Immature natural killer cell (primary cell): ENCODE measurements at regions not wholly inside any gene's neighbourhood (a gene's known extent, or its start where the extent isn't known, plus 50 kb on each side); places are given as distances from the start of the nearest gene placed in this dataset.
A peak's percentile ranks its signal among the peaks of the same experiment; 100 is the strongest.

Experiments used
- DNase-seq, 3 donors: peaks; one replicate each; pipeline ENCODE4 v3.0.0; 2022; ENCODE audit warnings: mixed read lengths in 1 of 3
- H3K27ac Mint-ChIP-seq, 6 donors: one replicate each; pipeline ENCODE4 v1.8.0; 2020; ENCODE audit warnings: mixed read lengths in 6 of 6, mild to moderate bottlenecking in 5 of 6, inconsistent platforms in 4 of 6, moderate library complexity in 3 of 6
- H3K27me3 Mint-ChIP-seq, 3 donors: one replicate each; pipeline ENCODE4 v1.8.0; 2020 to 2021; ENCODE audit warnings: low read depth in 3 of 3, mild to moderate bottlenecking in 3 of 3, mixed read lengths in 3 of 3, moderate library complexity in 3 of 3, inconsistent platforms in 1 of 3
- H3K36me3 Mint-ChIP-seq, 3 donors: one replicate each; pipeline ENCODE4 v1.8.0; 2020; ENCODE audit warnings: mixed read lengths in 3 of 3, inconsistent platforms in 2 of 3, mild to moderate bottlenecking in 2 of 3
- H3K4me1 Mint-ChIP-seq, 2 donors: one replicate each; pipeline ENCODE4 v1.8.0; 2020; ENCODE audit warnings: inconsistent platforms in 2 of 2, mild to moderate bottlenecking in 2 of 2, mixed read lengths in 2 of 2, moderate library complexity in 1 of 2
- H3K4me3 Mint-ChIP-seq, 5 donors: one replicate each; pipeline ENCODE4 v1.8.0; 2020; ENCODE audit warnings: mild to moderate bottlenecking in 5 of 5, mixed read lengths in 5 of 5, inconsistent platforms in 3 of 5, moderate library complexity in 3 of 5
- H3K9me3 Mint-ChIP-seq, 6 donors: one replicate each; pipeline ENCODE4 v1.8.0; 2020; ENCODE audit warnings: mild to moderate bottlenecking in 6 of 6, mixed read lengths in 6 of 6, inconsistent platforms in 4 of 6, moderate library complexity in 3 of 6

DNA sequence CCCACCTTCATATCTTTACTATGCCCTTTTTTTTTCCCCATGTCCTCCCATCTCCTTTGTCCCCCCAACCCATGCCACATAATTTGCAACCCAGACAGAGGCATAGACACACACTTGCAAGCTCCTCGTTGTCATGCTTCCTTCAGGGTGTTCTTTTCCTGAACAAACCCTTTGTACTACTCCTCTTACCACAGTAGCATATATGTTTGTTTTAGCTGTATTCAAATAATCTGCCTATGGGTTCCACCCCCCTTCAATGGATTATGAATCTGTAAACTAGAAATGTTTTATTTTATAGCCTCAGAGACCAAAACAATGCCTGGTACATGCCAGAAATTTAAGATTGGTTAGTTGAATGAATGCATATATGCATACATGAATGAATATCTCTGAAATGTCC is 307.1 kb upstream of the E2F7 start:
- Mint-ChIP-seq H3K4me1 (no peaks in the 10 kb centered on the region), H3K9me3 (peaks cover 0 to 8% (median 4%) of the 10 kb centered on the region in 6 donors), H3K4me3 (no peak overlapping the region), H3K36me3 (no peaks in the 10 kb centered on the region), H3K27me3 (no peaks in the 10 kb centered on the region), H3K27ac (no peak overlapping the region)
- no peak for DNase-seq

DNA sequence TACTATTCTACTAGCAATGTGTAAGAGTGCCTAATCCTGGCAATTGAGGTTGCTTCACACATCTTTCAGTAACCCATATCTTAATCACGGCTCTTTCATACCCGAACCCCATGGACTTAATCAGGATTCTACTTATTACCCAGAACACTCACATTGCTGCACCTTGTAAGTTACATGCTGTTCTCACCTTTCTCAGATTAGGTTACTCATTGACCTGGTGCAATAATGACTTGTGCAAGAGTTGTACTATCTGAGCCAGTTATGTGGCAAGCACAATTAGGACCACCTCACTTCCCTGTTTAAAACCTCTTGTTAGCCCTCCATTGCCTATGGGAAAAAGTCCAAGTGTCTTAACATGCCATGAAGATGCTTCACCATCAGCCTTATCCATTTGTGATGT is 306.7 kb upstream of the E2F7 start:
- Mint-ChIP-seq H3K36me3 (no peaks in the 10 kb centered on the region), H3K4me3 (no peak overlapping the region), H3K27ac (no peak overlapping the region), H3K9me3 (peaks cover 0 to 8% (median 4%) of the 10 kb centered on the region in 6 donors), H3K27me3 (no peaks in the 10 kb centered on the region), H3K4me1 (no peaks in the 10 kb centered on the region)
- DNase-seq, result no peak

DNA sequence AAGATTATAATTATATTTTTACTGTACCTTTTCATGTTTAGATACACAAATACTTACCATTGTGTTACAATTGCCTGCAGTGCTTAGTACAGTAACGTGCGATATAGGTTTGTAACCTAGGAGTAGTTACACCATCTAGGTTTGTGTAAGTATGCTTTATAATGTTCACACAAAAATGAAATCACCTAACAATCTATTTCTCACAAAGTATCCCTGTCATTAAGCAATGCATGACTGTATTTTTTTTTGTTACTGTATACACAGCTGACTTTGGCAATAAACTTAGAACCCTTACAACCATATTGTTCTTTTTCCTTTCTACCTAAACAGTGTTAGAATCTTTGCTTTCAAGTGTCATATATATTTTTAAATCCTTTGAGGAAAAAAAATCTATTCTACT is 303.0 kb upstream of the E2F7 start:
- H3K27ac Mint-ChIP-seq, result no peak overlapping the region
- H3K4me1 Mint-ChIP-seq, result no peaks in the 10 kb centered on the region
- no peak overlapping the region for H3K4me3 Mint-ChIP-seq
- H3K9me3 Mint-ChIP-seq, result peaks cover 0 to 6% (median 4%) of the 10 kb centered on the region in 6 donors
- no peaks in the 10 kb centered on the region for H3K36me3 Mint-ChIP-seq
- no peaks in the 10 kb centered on the region for H3K27me3 Mint-ChIP-seq
- DNase-seq, result no peak

DNA sequence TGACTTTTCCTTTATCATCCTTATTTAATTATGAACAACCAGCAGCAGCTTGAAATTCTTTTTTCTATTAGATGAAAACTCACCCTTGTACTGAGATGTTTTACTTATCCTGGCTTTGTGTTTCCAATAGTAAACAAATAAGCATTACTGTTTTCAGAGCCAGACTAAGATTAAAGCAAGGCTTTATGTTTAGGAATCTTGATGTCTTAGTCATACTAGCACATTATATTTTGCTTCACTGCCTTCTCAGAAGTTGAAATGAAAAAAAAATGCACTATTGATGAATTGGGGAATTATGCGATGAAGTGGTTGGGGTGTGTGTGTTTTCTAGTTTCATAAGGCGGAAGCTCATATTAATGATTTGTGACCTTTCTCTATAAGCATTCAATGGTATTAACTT is 301.2 kb upstream of the E2F7 start:
- Mint-ChIP-seq H3K27me3 (no peaks in the 10 kb centered on the region), H3K4me3 (no peak overlapping the region), H3K36me3 (no peaks in the 10 kb centered on the region), H3K27ac (no peak overlapping the region), H3K9me3 (peaks cover 0 to 6% (median 4%) of the 10 kb centered on the region in 6 donors), H3K4me1 (no peaks in the 10 kb centered on the region)
- no peak for DNase-seq

DNA sequence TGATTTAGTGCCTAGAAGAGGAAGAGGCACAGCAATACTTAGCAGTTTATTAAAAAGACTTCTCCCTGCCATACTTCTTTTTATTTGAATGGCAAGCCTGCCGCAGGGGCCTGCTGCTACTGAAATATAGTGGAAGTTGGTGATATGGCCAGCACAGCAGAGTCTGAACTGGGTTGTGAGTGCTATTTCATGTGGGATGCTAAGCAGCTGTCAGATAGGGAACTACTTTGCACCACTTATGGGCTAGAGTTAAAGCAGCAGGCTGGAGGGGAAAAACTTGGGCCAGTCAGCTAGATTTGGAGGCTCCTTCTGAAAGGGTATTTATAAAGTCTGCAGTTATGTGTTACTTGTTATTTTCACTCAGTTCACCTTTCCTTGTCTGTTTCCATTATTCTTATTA is 299.0 kb upstream of the E2F7 start:
- peaks cover 0 to 1% (median 0%) of the 10 kb centered on the region in 3 donors for H3K27me3 Mint-ChIP-seq
- H3K4me1 Mint-ChIP-seq, result no peaks in the 10 kb centered on the region
- no peaks in the 10 kb centered on the region for H3K36me3 Mint-ChIP-seq
- DNase-seq, result no peak
- H3K4me3 Mint-ChIP-seq, result no peak overlapping the region
- H3K9me3 Mint-ChIP-seq, result peaks cover 0 to 10% (median 3%) of the 10 kb centered on the region in 6 donors
- H3K27ac Mint-ChIP-seq, result no peak overlapping the region

DNA sequence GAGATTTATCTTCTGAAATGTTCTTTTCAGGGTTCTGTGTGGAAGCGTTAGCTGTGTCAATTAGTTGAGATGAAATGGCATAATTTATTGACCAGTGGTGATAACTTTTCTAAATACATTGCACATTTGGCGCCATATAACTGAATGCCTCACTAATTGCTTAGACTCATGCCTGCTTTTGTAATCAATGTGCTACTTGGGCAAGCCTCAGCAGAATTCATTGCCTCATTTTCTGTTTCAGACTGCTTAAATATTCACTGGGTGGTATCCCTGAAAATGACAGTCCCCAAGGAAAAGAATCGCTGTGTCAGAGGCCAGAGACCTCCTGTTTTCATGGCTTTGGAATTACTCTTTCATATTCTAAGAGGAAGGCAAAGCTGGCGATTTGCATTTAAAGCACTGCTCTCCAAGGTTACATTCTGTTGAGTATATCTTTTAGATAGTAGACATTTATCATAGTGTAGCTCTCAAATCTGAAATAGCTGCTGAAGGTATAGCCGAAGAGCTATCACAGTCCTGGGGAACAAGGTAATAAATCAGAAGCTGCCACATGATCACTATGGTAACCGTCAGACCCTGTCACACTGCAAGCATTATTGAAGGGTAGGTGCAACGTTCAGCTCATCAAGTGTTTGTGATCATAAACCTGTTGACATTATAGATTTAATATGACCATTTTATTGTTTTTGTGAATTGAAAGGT is 297.3 kb upstream of the E2F7 start:
- Mint-ChIP-seq H3K27me3 (peaks cover 0 to 4% (median 1%) of the 10 kb centered on the region in 3 donors), H3K4me1 (no peaks in the 10 kb centered on the region), H3K9me3 (peaks cover 0 to 10% (median 4%) of the 10 kb centered on the region in 6 donors), H3K4me3 (no peak overlapping the region), H3K27ac (no peak overlapping the region), H3K36me3 (no peaks in the 10 kb centered on the region)
- no peak for DNase-seq

DNA sequence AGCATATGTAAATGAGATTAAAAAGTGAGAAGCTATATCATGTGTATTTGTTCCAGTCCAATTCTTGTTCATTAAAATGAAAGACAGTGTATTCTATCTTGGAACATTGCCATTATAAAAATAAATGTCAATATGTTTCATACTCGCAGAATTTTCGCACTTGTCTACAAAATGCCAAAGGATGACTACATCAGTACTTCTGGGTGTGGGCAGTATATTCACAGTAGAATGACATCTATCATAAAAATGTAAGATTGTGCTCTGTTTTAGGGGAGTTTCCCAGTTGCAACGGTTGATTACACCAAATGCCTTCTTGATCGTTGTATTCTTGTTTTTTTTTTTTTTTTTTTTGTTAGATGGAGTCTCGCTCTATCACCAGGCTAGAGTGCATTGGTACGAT is 292.3 kb upstream of the E2F7 start:
- H3K27me3 Mint-ChIP-seq, result peaks cover 0 to 4% (median 1%) of the 10 kb centered on the region in 3 donors
- no peak overlapping the region for H3K4me3 Mint-ChIP-seq
- H3K9me3 Mint-ChIP-seq, result peaks cover 0 to 10% (median 4%) of the 10 kb centered on the region in 6 donors
- H3K4me1 Mint-ChIP-seq, result no peaks in the 10 kb centered on the region
- no peak for DNase-seq
- H3K27ac Mint-ChIP-seq, result no peak overlapping the region
- H3K36me3 Mint-ChIP-seq, result no peaks in the 10 kb centered on the region

DNA sequence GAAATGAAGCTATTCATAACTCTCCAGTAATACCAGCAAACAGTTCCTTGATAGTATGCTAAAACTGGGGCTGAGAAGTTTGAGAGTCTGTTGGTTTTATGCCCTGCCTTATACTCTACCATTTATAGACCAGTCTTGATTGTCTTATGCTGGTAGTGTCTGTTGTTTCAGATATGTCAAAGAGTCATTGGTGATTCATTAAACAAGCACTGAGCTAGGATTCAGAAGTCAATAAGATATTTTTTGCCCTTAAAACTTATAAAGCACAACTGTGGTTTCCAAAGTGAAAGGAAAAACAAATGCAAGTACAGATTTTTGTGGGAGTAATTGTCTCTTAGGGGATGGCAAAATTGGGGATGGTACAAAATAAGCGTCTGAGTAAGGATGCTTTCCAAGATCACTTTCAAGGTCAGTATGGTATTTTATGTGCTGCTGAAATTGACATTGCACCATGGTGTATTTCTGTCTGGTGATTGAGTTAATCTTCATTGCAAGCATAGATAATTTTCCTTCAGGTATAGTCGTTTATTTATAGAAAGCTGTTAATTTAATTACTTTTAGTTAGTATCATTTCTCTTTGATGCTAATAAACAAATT is 289.5 kb upstream of the E2F7 start:
- no peak for DNase-seq
- H3K27me3 Mint-ChIP-seq, result peaks cover 0 to 4% (median 0%) of the 10 kb centered on the region in 3 donors
- H3K27ac Mint-ChIP-seq, result no peak overlapping the region
- no peaks in the 10 kb centered on the region for H3K4me1 Mint-ChIP-seq
- no peak overlapping the region for H3K4me3 Mint-ChIP-seq
- no peaks in the 10 kb centered on the region for H3K36me3 Mint-ChIP-seq
- H3K9me3 Mint-ChIP-seq, result peaks cover 0 to 5% (median 0%) of the 10 kb centered on the region in 6 donors

DNA sequence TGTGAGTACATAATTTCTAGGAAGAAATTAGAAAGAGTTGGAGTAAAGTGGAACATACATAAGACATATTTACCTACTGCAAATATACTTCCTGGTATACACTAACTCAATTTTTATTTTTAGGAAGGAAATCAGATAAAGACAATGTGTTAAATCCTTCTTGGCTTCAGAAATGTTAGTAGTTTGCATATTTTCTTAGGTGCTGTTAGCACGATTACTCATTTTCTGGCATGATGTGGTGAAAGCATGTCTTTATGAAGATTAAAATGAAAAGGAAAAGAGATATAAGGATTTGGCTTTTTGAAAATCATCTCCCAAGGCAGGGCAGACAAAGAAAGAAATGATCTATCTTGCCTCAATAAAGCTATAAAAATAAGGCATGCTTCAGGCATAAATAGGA is 287.6 kb upstream of the E2F7 start:
- H3K27me3 Mint-ChIP-seq, result no peaks in the 10 kb centered on the region
- DNase-seq, result no peak
- H3K4me3 Mint-ChIP-seq, result no peak overlapping the region
- no peaks in the 10 kb centered on the region for H3K4me1 Mint-ChIP-seq
- no peak overlapping the region for H3K27ac Mint-ChIP-seq
- H3K9me3 Mint-ChIP-seq, result peaks cover 0 to 5% (median 0%) of the 10 kb centered on the region in 6 donors
- H3K36me3 Mint-ChIP-seq, result no peaks in the 10 kb centered on the region

DNA sequence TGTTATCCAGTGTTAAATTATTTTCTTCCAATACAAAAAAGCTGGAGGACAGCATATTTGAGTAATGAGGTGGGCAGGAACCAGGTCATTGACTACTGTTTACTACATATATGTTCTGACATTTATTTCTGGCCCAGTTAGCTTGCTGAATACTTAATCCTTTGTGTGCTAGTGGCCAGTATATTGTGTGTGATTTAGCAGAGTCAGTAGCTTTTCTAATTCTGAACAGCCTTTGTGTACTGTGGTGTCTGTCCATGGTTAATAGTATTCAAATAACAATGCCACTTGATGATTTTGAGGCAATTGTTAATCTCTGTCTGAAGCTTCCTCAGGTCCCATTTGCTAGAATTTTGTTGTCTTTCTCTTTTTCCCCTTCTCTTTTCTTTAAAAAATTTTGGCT is 286.5 kb upstream of the E2F7 start:
- Mint-ChIP-seq H3K9me3 (peaks cover 0 to 5% (median 0%) of the 10 kb centered on the region in 6 donors), H3K4me1 (no peaks in the 10 kb centered on the region), H3K27ac (no peak overlapping the region), H3K36me3 (no peaks in the 10 kb centered on the region), H3K27me3 (no peaks in the 10 kb centered on the region), H3K4me3 (no peak overlapping the region)
- no peak for DNase-seq

DNA sequence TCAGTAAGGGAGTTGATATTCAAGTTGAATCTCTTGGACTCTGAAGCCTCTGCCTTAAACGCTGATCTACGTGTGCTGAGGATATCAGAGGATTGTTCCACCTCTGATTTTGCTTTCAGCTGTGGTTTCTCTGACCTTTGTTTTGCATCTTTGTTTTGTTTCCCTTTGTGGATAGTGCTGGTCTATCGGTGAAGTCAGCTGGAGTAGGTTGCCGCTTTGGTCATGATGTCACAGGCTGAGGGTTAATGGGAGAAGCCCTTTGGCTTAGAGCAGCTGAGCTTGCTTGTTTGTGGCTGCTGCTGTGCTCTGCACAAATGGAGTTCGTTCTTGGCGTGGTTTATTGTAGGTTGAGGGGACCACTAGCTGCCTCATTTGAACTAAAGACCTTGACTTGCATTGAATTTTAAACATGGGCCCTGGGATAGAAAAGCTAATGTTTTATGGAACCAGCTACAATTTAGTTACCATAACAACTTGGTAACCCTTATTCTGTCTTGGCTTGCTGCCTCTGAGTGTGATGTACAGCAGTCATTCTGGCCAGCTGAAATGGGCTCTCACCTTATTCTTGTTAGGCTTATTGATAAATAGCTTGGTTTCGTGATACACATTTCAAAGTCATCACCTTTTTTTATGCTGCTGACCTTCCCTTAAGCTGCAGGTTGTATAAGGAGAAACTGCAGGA is 284.5 kb upstream of the E2F7 start:
- H3K4me1 Mint-ChIP-seq, result no peaks in the 10 kb centered on the region
- DNase-seq, result no peak
- no peak overlapping the region for H3K4me3 Mint-ChIP-seq
- H3K27me3 Mint-ChIP-seq, result peaks cover 0 to 2% (median 0%) of the 10 kb centered on the region in 3 donors
- no peak overlapping the region for H3K27ac Mint-ChIP-seq
- H3K36me3 Mint-ChIP-seq, result no peaks in the 10 kb centered on the region
- H3K9me3 Mint-ChIP-seq, result peaks cover 0 to 5% (median 0%) of the 10 kb centered on the region in 6 donors

DNA sequence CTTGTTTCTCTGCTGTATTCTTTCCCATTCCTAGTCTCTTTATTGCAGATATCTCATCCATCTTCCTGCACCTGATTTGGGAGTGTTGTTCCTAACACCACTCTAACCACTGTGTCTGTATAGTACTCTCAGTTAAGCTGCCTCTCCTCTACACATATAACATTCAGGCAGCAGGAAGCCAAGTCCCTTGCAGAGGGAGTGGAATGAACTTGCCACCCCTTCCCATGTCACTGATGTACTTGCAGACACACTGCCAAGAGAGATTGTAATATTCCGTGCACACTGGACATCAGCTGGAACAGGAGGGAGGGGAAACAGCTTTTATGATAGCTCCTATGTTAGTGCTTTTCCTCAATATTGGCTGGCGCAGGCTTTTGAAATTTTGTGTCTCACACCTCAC is 281.6 kb upstream of the E2F7 start:
- Mint-ChIP-seq H3K4me3 (no peak overlapping the region), H3K27me3 (peaks cover 0 to 2% (median 0%) of the 10 kb centered on the region in 3 donors), H3K36me3 (no peaks in the 10 kb centered on the region), H3K4me1 (no peaks in the 10 kb centered on the region), H3K27ac (peak overlapping the region in 1 of 6 donors; percentile 1), H3K9me3 (peaks cover 0 to 5% (median 0%) of the 10 kb centered on the region in 6 donors)
- no peak for DNase-seq

DNA sequence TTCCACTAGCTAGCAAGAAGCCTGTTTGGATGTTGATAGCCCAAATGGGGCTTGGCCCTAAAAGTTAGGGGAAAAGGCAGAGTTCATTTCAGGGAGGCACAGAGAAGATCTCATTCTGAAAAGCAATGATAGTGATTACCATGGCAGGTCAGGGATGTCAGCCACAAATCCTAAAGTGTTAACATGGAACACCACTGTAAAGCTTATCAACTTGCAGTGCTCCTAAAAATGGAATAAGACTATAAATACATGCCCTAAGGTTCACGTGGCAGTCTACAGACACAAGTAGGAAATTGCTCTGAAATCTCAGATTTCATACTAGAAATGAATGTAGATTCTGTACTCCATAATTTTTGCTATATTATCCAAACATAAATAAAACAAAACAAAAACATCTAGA is 280.0 kb upstream of the E2F7 start:
- Mint-ChIP-seq H3K9me3 (peaks cover 0 to 5% (median 0%) of the 10 kb centered on the region in 6 donors), H3K36me3 (no peaks in the 10 kb centered on the region), H3K27me3 (peaks cover 0 to 2% (median 0%) of the 10 kb centered on the region in 3 donors), H3K4me1 (no peaks in the 10 kb centered on the region), H3K27ac (no peak overlapping the region), H3K4me3 (no peak overlapping the region)
- no peak for DNase-seq

DNA sequence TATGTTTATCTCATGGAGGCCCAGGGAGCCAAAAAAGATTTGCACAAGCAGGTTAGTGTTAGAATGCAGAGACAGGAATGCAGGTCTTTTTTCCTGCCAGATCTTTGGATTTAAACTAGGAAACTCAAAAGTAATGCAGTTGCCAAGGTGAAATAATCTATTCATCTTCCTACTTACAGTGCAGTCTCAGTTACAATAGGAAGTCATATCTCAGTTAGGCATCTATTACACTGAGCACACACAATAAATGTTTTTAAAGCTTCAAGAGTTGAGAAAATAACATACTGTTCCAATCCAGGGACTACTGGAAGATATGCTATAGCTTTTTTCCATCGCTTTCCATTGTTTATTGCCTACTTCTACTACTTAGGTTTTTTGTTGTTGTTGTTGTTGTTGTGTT is 279.3 kb upstream of the E2F7 start:
- Mint-ChIP-seq H3K4me3 (no peak overlapping the region), H3K36me3 (no peaks in the 10 kb centered on the region), H3K9me3 (peaks cover 0 to 5% (median 0%) of the 10 kb centered on the region in 6 donors), H3K27me3 (peaks cover 0 to 2% (median 0%) of the 10 kb centered on the region in 3 donors), H3K4me1 (no peaks in the 10 kb centered on the region), H3K27ac (no peak overlapping the region)
- no peak for DNase-seq
